ENCODE measurements at regions not wholly inside any gene's neighbourhood (a gene's known extent, or its start where the extent isn't known, plus 50 kb on each side); places are given as distances from the start of the nearest gene placed in this dataset.
A peak's percentile ranks its signal among the peaks of the same experiment; 100 is the strongest.

DNA sequence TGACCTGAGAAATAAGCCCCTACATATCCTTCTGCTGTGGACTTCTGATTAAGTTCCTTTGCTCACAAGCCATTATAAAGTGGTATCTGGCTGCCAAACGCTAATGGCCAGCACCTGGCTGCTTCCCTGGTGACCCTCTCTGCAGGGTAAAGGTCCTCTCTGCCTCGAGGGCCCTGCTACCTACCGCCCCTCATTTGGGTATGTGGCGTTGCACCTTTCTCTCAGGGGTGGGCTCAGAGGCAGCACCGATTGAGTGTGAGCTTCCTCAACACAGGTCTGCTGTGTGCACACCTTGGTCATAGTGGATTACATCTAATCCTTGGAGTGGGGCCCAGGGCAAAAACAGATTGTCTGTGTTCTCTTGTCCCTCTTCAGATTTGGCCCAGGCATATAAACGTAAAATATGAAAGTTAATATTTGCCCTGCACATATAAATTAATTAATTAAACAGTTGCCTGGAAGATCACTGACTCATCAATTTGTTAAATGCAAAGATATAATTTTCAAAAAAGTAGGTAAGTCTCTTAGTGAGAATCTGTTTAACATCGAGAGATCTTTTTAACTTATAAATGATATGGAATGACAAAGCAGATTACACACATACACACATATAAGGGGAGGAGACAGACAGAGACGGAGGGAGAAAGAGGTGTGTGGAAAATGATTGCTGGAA lies 174.5 kb upstream of the SMIM31 start:
- Histone ChIP-seq H2BK120ac (ENCODE audit: low read depth, low read length) (no peak overlapping the region), H3K36me3 (ENCODE audit: control insufficient read depth, insufficient read depth, low read length) (no peaks in the 10 kb centered on the region), H3K23ac (ENCODE audit: low read length) (no peak overlapping the region), H3K4ac (ENCODE audit: low read depth, low read length) (no peak overlapping the region), H3K27me3 (ENCODE audit: insufficient read depth, low read length, poor library complexity) (no peaks in the 10 kb centered on the region), H3K4me2 (ENCODE audit: low read length) (no peak overlapping the region), H4K5ac (ENCODE audit: low read length) (no peak overlapping the region), H3K79me1 (ENCODE audit: low read length) (no peaks in the 10 kb centered on the region), H3K18ac (ENCODE audit: low read length) (no peak overlapping the region), H3K9ac (ENCODE audit: low read length) (no peak overlapping the region), H3K27ac (ENCODE audit: low read depth, low read length) (no peak overlapping the region), H3K79me2 (ENCODE audit: control insufficient read depth, insufficient read depth, low read length) (no peaks in the 10 kb centered on the region), H3K4me3 (ENCODE audit: low read length) (no peak overlapping the region), H4K8ac (ENCODE audit: low read depth, low read length) (no peak overlapping the region), H3K56ac (ENCODE audit: low read length) (no peak overlapping the region), H2BK15ac (replicated peaks; ENCODE audit: low read depth) (no peak overlapping the region), H2AK5ac (ENCODE audit: low read length) (no peak overlapping the region), H3K4me1 (ENCODE audit: control insufficient read depth, low read depth, low read length) (no peaks in the 10 kb centered on the region), H2BK5ac (ENCODE audit: low read length) (no peak overlapping the region)
- DNase-seq = no peak
- WGBS (ENCODE audit: extremely low coverage, insufficient coverage, low lambda C conversion rate) = no CpG with 5 or more reads among the region's 8 CpGs

DNA sequence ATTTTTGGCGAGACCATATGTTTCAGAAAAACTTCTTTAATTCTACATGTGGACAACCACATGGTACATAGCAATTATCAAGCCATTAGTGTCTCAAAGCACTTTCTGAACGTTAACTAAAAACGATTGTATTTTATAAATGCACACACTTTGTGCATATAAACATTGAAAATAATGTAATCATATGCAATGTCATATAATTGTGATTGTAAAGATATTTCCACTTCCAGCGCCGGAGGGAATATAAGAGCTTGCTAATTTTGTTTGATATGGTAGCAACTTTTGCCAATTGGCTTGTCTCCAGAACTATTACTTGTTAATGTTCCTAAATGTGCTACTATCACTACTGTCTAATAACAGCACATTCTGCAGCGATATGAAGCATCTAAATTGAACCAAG lies 162.3 kb upstream of the SMIM31 start:
- Histone ChIP-seq H3K4ac (ENCODE audit: low read depth, low read length) (no peak overlapping the region), H3K23ac (ENCODE audit: low read length) (no peak overlapping the region), H3K79me2 (ENCODE audit: control insufficient read depth, insufficient read depth, low read length) (no peaks in the 10 kb centered on the region), H4K5ac (ENCODE audit: low read length) (no peak overlapping the region), H3K4me3 (ENCODE audit: low read length) (no peak overlapping the region), H2BK15ac (replicated peaks; ENCODE audit: low read depth) (no peak overlapping the region), H3K79me1 (ENCODE audit: low read length) (no peaks in the 10 kb centered on the region), H3K27me3 (ENCODE audit: insufficient read depth, low read length, poor library complexity) (no peaks in the 10 kb centered on the region), H4K8ac (ENCODE audit: low read depth, low read length) (no peak overlapping the region), H3K9ac (ENCODE audit: low read length) (no peak overlapping the region), H2BK5ac (ENCODE audit: low read length) (no peak overlapping the region), H2BK120ac (ENCODE audit: low read depth, low read length) (no peak overlapping the region), H3K4me1 (ENCODE audit: control insufficient read depth, low read depth, low read length) (no peaks in the 10 kb centered on the region), H3K4me2 (ENCODE audit: low read length) (no peak overlapping the region), H3K18ac (ENCODE audit: low read length) (no peak overlapping the region), H3K27ac (ENCODE audit: low read depth, low read length) (no peak overlapping the region), H3K56ac (ENCODE audit: low read length) (no peak overlapping the region), H2AK5ac (ENCODE audit: low read length) (no peak overlapping the region), H3K36me3 (ENCODE audit: control insufficient read depth, insufficient read depth, low read length) (no peaks in the 10 kb centered on the region)
- DNase-seq = no peak
- whole genome bisulfite sequencing (ENCODE audit: extremely low coverage, insufficient coverage, low lambda C conversion rate) = no CpG with 5 or more reads among the region's 6 CpGs

DNA sequence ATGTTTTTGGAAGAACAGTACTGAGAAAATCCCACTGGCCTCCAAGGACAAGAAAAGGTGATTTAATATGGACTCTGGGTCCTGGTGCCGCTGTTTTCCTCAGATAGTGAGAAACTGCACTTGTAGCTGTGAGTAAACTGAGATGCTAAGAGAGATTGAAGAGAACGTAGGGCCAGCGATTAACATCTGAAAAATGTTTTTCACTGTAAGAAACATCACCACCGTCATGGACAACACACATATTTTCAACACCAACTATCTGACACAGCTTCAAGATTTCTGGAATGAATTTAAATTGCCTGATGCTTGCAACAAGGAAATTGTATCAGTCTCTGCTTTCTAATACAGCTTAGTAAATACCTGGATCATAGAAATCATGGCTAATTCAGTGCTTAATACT lies 158.2 kb upstream of the SMIM31 start:
- Histone ChIP-seq H3K27me3 (ENCODE audit: insufficient read depth, low read length, poor library complexity) (no peaks in the 10 kb centered on the region), H3K23ac (ENCODE audit: low read length) (no peak overlapping the region), H3K27ac (ENCODE audit: low read depth, low read length) (no peak overlapping the region), H2AK5ac (ENCODE audit: low read length) (no peak overlapping the region), H4K8ac (ENCODE audit: low read depth, low read length) (peak overlapping the region; percentile 28), H3K18ac (ENCODE audit: low read length) (no peak overlapping the region), H3K4me1 (ENCODE audit: control insufficient read depth, low read depth, low read length) (no peaks in the 10 kb centered on the region), H3K79me1 (ENCODE audit: low read length) (no peaks in the 10 kb centered on the region), H4K5ac (ENCODE audit: low read length) (no peak overlapping the region), H3K56ac (ENCODE audit: low read length) (no peak overlapping the region), H3K36me3 (ENCODE audit: control insufficient read depth, insufficient read depth, low read length) (no peaks in the 10 kb centered on the region), H3K4ac (ENCODE audit: low read depth, low read length) (no peak overlapping the region), H2BK120ac (ENCODE audit: low read depth, low read length) (no peak overlapping the region), H3K79me2 (ENCODE audit: control insufficient read depth, insufficient read depth, low read length) (no peaks in the 10 kb centered on the region), H2BK15ac (replicated peaks; ENCODE audit: low read depth) (no peak overlapping the region), H3K9ac (ENCODE audit: low read length) (no peak overlapping the region), H2BK5ac (ENCODE audit: low read length) (no peak overlapping the region), H3K4me2 (ENCODE audit: low read length) (no peak overlapping the region), H3K4me3 (ENCODE audit: low read length) (no peak overlapping the region)
- WGBS (ENCODE audit: extremely low coverage, insufficient coverage, low lambda C conversion rate) = no CpG with 5 or more reads among the region's 4 CpGs
- no peak for DNase-seq

DNA sequence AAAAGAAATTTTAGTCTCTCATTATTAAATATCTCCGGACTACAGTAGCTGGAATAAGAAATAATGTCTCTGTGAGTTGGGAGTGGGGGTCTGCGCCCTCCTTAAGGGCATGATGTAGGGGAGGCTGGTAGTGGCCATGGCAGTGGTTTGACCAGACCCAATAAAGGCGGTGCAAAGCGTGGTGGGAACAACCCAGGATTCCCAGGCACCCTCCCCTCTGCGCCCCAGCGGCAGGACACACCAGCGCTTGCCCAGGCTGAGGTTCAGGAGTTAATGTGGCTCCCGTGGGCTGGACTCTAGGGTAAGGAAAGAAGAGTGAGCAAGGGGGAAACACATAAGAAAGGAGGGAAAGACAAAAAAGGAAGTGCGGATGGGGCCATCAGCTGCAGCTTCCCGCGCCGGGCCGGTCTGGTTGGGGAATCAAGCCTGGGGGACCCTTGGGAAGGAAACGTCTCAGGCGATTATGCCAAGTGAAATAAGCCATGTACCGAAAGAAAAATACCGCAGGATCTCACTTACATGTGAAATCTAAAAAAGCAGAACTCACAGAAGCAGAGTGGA lies 157.5 kb upstream of the SMIM31 start:
- H3K4me2 ChIP-seq (ENCODE audit: low read length) = no peak overlapping the region
- no peak overlapping the region for H2BK5ac ChIP-seq (ENCODE audit: low read length)
- H2BK120ac ChIP-seq (ENCODE audit: low read depth, low read length) = no peak overlapping the region
- no peak overlapping the region for H3K4me3 ChIP-seq (ENCODE audit: low read length)
- H3K27ac ChIP-seq (ENCODE audit: low read depth, low read length) = no peak overlapping the region
- no peaks in the 10 kb centered on the region for H3K4me1 ChIP-seq (ENCODE audit: control insufficient read depth, low read depth, low read length)
- H3K23ac ChIP-seq (ENCODE audit: low read length) = no peak overlapping the region
- WGBS (ENCODE audit: extremely low coverage, insufficient coverage, low lambda C conversion rate) = no CpG with 5 or more reads among the region's 17 CpGs
- no peak for DNase-seq
- no peak overlapping the region for H3K9ac ChIP-seq (ENCODE audit: low read length)
- no peak overlapping the region for H4K8ac ChIP-seq (ENCODE audit: low read depth, low read length)
- no peaks in the 10 kb centered on the region for H3K79me1 ChIP-seq (ENCODE audit: low read length)
- no peak overlapping the region for H3K4ac ChIP-seq (ENCODE audit: low read depth, low read length)
- no peaks in the 10 kb centered on the region for H3K27me3 ChIP-seq (ENCODE audit: insufficient read depth, low read length, poor library complexity)
- H3K36me3 ChIP-seq (ENCODE audit: control insufficient read depth, insufficient read depth, low read length) = no peaks in the 10 kb centered on the region
- no peaks in the 10 kb centered on the region for H3K79me2 ChIP-seq (ENCODE audit: control insufficient read depth, insufficient read depth, low read length)
- no peak overlapping the region for H3K18ac ChIP-seq (ENCODE audit: low read length)
- no peak overlapping the region for H2AK5ac ChIP-seq (ENCODE audit: low read length)
- H4K5ac ChIP-seq (ENCODE audit: low read length) = no peak overlapping the region
- no peak overlapping the region for H3K56ac ChIP-seq (ENCODE audit: low read length)
- H2BK15ac ChIP-seq (replicated peaks; ENCODE audit: low read depth) = no peak overlapping the region

DNA sequence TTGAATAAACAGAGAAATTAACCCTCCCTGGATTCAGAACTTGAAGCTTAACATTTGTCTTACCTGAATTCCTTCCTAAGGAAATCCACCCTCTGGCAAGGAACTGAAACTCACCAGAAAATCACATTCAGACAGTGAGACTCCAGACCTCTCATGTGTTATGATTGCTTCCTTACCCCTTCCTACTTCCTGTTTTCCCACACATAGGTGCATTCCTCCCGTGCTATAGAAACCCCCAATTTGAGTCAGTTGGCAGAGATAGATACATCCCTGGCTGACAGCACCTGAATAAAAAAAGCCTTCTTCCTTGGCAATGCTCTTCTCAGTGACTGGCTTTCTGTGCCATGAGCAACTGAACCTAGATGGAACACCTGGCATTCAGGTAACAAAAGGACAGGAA lies 157.0 kb upstream of the SMIM31 start:
- no CpG with 5 or more reads among the region's 1 CpG for WGBS (ENCODE audit: extremely low coverage, insufficient coverage, low lambda C conversion rate)
- no peak overlapping the region for H3K4me2 ChIP-seq (ENCODE audit: low read length)
- H3K79me2 ChIP-seq (ENCODE audit: control insufficient read depth, insufficient read depth, low read length) = no peaks in the 10 kb centered on the region
- no peak overlapping the region for H2BK15ac ChIP-seq (replicated peaks; ENCODE audit: low read depth)
- H3K4me3 ChIP-seq (ENCODE audit: low read length) = no peak overlapping the region
- DNase-seq = no peak
- no peaks in the 10 kb centered on the region for H3K27me3 ChIP-seq (ENCODE audit: insufficient read depth, low read length, poor library complexity)
- no peak overlapping the region for H3K23ac ChIP-seq (ENCODE audit: low read length)
- H3K27ac ChIP-seq (ENCODE audit: low read depth, low read length) = no peak overlapping the region
- no peak overlapping the region for H4K5ac ChIP-seq (ENCODE audit: low read length)
- no peak overlapping the region for H3K4ac ChIP-seq (ENCODE audit: low read depth, low read length)
- no peak overlapping the region for H2BK120ac ChIP-seq (ENCODE audit: low read depth, low read length)
- H3K79me1 ChIP-seq (ENCODE audit: low read length) = no peaks in the 10 kb centered on the region
- no peak overlapping the region for H3K18ac ChIP-seq (ENCODE audit: low read length)
- no peak overlapping the region for H3K56ac ChIP-seq (ENCODE audit: low read length)
- H3K4me1 ChIP-seq (ENCODE audit: control insufficient read depth, low read depth, low read length) = no peaks in the 10 kb centered on the region
- H2BK5ac ChIP-seq (ENCODE audit: low read length) = no peak overlapping the region
- H2AK5ac ChIP-seq (ENCODE audit: low read length) = no peak overlapping the region
- H3K36me3 ChIP-seq (ENCODE audit: control insufficient read depth, insufficient read depth, low read length) = no peaks in the 10 kb centered on the region
- no peak overlapping the region for H3K9ac ChIP-seq (ENCODE audit: low read length)
- no peak overlapping the region for H4K8ac ChIP-seq (ENCODE audit: low read depth, low read length)

DNA sequence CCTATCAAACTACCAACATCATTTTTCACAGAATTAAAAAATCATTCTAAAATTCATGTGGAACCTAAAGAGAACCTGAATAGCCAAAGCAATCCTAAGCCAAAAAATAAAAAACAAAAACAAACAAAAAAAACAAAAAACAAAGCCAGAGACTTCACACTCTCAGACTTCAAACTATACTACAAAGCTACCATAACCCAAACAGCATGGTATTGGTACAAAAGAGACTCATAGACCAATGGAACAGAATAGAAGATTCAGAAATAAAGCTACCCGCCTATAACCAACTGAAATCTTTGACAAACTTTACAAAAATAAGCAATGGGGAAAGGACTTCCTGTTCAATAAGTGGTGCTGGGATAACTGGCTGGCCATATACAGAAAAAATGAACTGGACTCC lies 152.3 kb upstream of the SMIM31 start:
- Histone ChIP-seq H4K8ac (ENCODE audit: low read depth, low read length) (no peak overlapping the region), H3K18ac (ENCODE audit: low read length) (no peak overlapping the region), H3K79me2 (ENCODE audit: control insufficient read depth, insufficient read depth, low read length) (no peaks in the 10 kb centered on the region), H2BK15ac (replicated peaks; ENCODE audit: low read depth) (no peak overlapping the region), H3K4ac (ENCODE audit: low read depth, low read length) (no peak overlapping the region), H3K27ac (ENCODE audit: low read depth, low read length) (no peak overlapping the region), H3K27me3 (ENCODE audit: insufficient read depth, low read length, poor library complexity) (no peaks in the 10 kb centered on the region), H3K4me1 (ENCODE audit: control insufficient read depth, low read depth, low read length) (no peaks in the 10 kb centered on the region), H3K4me2 (ENCODE audit: low read length) (no peak overlapping the region), H2BK5ac (ENCODE audit: low read length) (no peak overlapping the region), H2BK120ac (ENCODE audit: low read depth, low read length) (no peak overlapping the region), H3K9ac (ENCODE audit: low read length) (no peak overlapping the region), H3K36me3 (ENCODE audit: control insufficient read depth, insufficient read depth, low read length) (no peaks in the 10 kb centered on the region), H3K56ac (ENCODE audit: low read length) (no peak overlapping the region), H3K79me1 (ENCODE audit: low read length) (no peaks in the 10 kb centered on the region), H3K4me3 (ENCODE audit: low read length) (no peak overlapping the region), H4K5ac (ENCODE audit: low read length) (no peak overlapping the region), H2AK5ac (ENCODE audit: low read length) (no peak overlapping the region), H3K23ac (ENCODE audit: low read length) (no peak overlapping the region)
- no peak for DNase-seq
- WGBS (ENCODE audit: extremely low coverage, insufficient coverage, low lambda C conversion rate) = no CpG with 5 or more reads among the region's 1 CpG
